ENCODE measurements at regions not wholly inside any gene's neighbourhood (a gene's known extent, or its start where the extent isn't known, plus 50 kb on each side); places are given as distances from the start of the nearest gene placed in this dataset.

DNA sequence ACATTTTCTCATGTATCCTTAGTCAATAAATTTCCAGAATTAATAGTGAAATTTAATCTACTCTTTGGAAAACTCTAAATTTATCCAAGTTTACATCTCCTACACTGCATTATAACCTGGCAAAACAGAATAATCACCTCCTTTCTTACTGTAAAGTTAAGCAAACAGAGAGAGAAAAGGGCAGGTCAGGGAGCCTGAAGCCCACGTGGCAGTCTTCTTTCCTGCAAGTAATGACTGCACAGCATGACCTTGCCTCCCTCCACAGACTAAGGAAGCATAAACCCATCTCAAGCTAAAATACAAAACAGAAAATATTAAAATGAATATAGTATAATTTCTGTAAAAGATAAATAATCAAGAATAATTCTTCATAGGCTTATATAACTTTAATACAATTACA lies 1153.0 kb downstream of the C4orf33 start:
- no peak for TF ChIP-seq TAF1 (IDR thresholded peaks at IDR 0.05; ENCODE audit: low read depth, low read length)
- TF ChIP-seq POLR2AphosphoS5 (IDR thresholded peaks at IDR 0.05; ENCODE audit: low read depth, low read length) = no peak
- no peak for TF ChIP-seq POLR2A (IDR thresholded peaks at IDR 0.05; ENCODE audit: low read depth, low read length)

All from GM12891 (cell line).